ENCODE measurements at regions not wholly inside any gene's neighbourhood (a gene's known extent, or its start where the extent isn't known, plus 50 kb on each side); places are given as distances from the start of the nearest gene placed in this dataset.

GRCh38 chr9:135037521-135038250 lies 49.8 kb upstream of the OLFM1 start:
- Histone ChIP-seq H3K4me1 (ENCODE audit: control insufficient read depth in 1 of 2, insufficient read depth in 1 of 2, low read depth in 1 of 2, low read length in 1 of 2) (no peaks in the 10 kb centered on the region), H3K4me3 (ENCODE audit: low read depth in 1 of 2, low read length in 1 of 2) (no peak overlapping the region), H3K36me3 (no peaks in the 10 kb centered on the region), H3K27ac (no peak overlapping the region), H3K27me3 (peaks cover 3% of the 10 kb centered on the region), H3K9me3 (no peaks in the 10 kb centered on the region)
- TF ChIP-seq CTCF (IDR thresholded peaks at IDR 0.05): no peak

Measured in neutrophil (primary cell).